Thyroid gland (tissue), 4 donors: ENCODE measurements at regions not wholly inside any gene's neighbourhood (a gene's known extent, or its start where the extent isn't known, plus 50 kb on each side); places are given as distances from the start of the nearest gene placed in this dataset.

Experiments used
- CTCF ChIP-seq, 6 experiments: fragments of 200-600 bp in 3 of 6; fragments of 450-650 bp in 3 of 6; sonication (generic) in 3 of 6; IDR thresholded peaks; one replicate each; pipeline ENCODE4 v1.5.1; 2016 to 2019; ENCODE audit warnings: antibody characterized with exemption in 6 of 6, mild to moderate bottlenecking in 2 of 6, inconsistent platforms in 1 of 6, moderate library complexity in 1 of 6
- POLR2A ChIP-seq, 2 donors: fragments of 450-650 bp; IDR thresholded peaks; one replicate each; pipeline ENCODE4 v1.6.1; 2017; ENCODE audit warnings: antibody characterized with exemption in 2 of 2, mild to moderate bottlenecking in 2 of 2, moderate library complexity in 1 of 2

- TF ChIP-seq CTCF (IDR thresholded peaks at IDR 0.05) (no peak), POLR2A (IDR thresholded peaks at IDR 0.05) (no peak)
Observed at GRCh38 chr10:2439983-2440382, 627.4 kb upstream of the PFKP start.
